ENCODE measurements at regions not wholly inside any gene's neighbourhood (a gene's known extent, or its start where the extent isn't known, plus 50 kb on each side); places are given as distances from the start of the nearest gene placed in this dataset.

GRCh38 chr10:10598297-10598696, 419.4 kb upstream of the CELF2 start:
- no peak for ATAC-seq
- no peaks in the 10 kb centered on the region for H3K27me3 Mint-ChIP-seq
- peaks cover 10% of the 10 kb centered on the region for H3K4me1 Mint-ChIP-seq
- no peaks in the 10 kb centered on the region for H3K36me3 Mint-ChIP-seq
- H3K9me3 Mint-ChIP-seq = peaks cover 3% of the 10 kb centered on the region
- H3K27ac Mint-ChIP-seq = no peak overlapping the region
- no peak overlapping the region for H3K4me3 Mint-ChIP-seq

GRCh38 chr10:10600004-10600403, 417.7 kb upstream of the CELF2 start:
- Mint-ChIP-seq H3K4me1 (peaks cover 10% of the 10 kb centered on the region), H3K9me3 (no peaks in the 10 kb centered on the region), H3K4me3 (no peak overlapping the region), H3K27me3 (no peaks in the 10 kb centered on the region), H3K36me3 (no peaks in the 10 kb centered on the region), H3K27ac (no peak overlapping the region)
- ATAC-seq = no peak

GRCh38 chr10:10605551-10606081, 412.1 kb upstream of the CELF2 start:
- H3K36me3 Mint-ChIP-seq = no peaks in the 10 kb centered on the region
- H3K27me3 Mint-ChIP-seq = no peaks in the 10 kb centered on the region
- H3K27ac Mint-ChIP-seq = no peak overlapping the region
- H3K4me1 Mint-ChIP-seq = no peaks in the 10 kb centered on the region
- no peak for ATAC-seq
- H3K4me3 Mint-ChIP-seq = no peak overlapping the region
- H3K9me3 Mint-ChIP-seq = no peaks in the 10 kb centered on the region

GRCh38 chr10:10609379-10609955, 408.2 kb upstream of the CELF2 start:
- ATAC-seq = no peak
- no peaks in the 10 kb centered on the region for H3K36me3 Mint-ChIP-seq
- no peak overlapping the region for H3K27ac Mint-ChIP-seq
- H3K4me3 Mint-ChIP-seq = no peak overlapping the region
- no peaks in the 10 kb centered on the region for H3K27me3 Mint-ChIP-seq
- H3K9me3 Mint-ChIP-seq = no peaks in the 10 kb centered on the region
- no peaks in the 10 kb centered on the region for H3K4me1 Mint-ChIP-seq

GRCh38 chr10:10610171-10610570, 407.5 kb upstream of the CELF2 start:
- Mint-ChIP-seq H3K4me1 (no peaks in the 10 kb centered on the region), H3K27me3 (no peaks in the 10 kb centered on the region), H3K9me3 (no peaks in the 10 kb centered on the region), H3K36me3 (no peaks in the 10 kb centered on the region), H3K4me3 (no peak overlapping the region), H3K27ac (no peak overlapping the region)
- ATAC-seq = no peak

GRCh38 chr10:10612151-10612550, 405.5 kb upstream of the CELF2 start:
- no peak for ATAC-seq
- Mint-ChIP-seq H3K9me3 (peaks cover 3% of the 10 kb centered on the region), H3K36me3 (no peaks in the 10 kb centered on the region), H3K27me3 (no peaks in the 10 kb centered on the region), H3K4me3 (no peak overlapping the region), H3K4me1 (no peaks in the 10 kb centered on the region), H3K27ac (no peak overlapping the region)

- ATAC-seq = no peak
- Mint-ChIP-seq H3K27ac (no peak overlapping the region), H3K4me1 (no peaks in the 10 kb centered on the region), H3K27me3 (no peaks in the 10 kb centered on the region), H3K4me3 (no peak overlapping the region), H3K36me3 (no peaks in the 10 kb centered on the region), H3K9me3 (peaks cover 3% of the 10 kb centered on the region)
These were observed 403.9 kb upstream of the CELF2 start for GRCh38 chr10:10613656-10614244.

- H3K4me1 Mint-ChIP-seq = no peaks in the 10 kb centered on the region
- no peaks in the 10 kb centered on the region for H3K27me3 Mint-ChIP-seq
- peaks cover 3% of the 10 kb centered on the region for H3K9me3 Mint-ChIP-seq
- no peak overlapping the region for H3K27ac Mint-ChIP-seq
- no peaks in the 10 kb centered on the region for H3K36me3 Mint-ChIP-seq
- H3K4me3 Mint-ChIP-seq = no peak overlapping the region
- no peak for ATAC-seq
These were observed 400.0 kb upstream of the CELF2 start for GRCh38 chr10:10617686-10618085.

- no peaks in the 10 kb centered on the region for H3K27me3 Mint-ChIP-seq
- H3K4me1 Mint-ChIP-seq = no peaks in the 10 kb centered on the region
- H3K4me3 Mint-ChIP-seq = no peak overlapping the region
- H3K9me3 Mint-ChIP-seq = peaks cover 3% of the 10 kb centered on the region
- H3K27ac Mint-ChIP-seq = no peak overlapping the region
- no peaks in the 10 kb centered on the region for H3K36me3 Mint-ChIP-seq
- no peak for ATAC-seq
These were observed 399.5 kb upstream of the CELF2 start for GRCh38 chr10:10618139-10618538.

GRCh38 chr10:10623958-10624566, 393.6 kb upstream of the CELF2 start:
- no peak overlapping the region for H3K27ac Mint-ChIP-seq
- ATAC-seq = no peak
- no peaks in the 10 kb centered on the region for H3K9me3 Mint-ChIP-seq
- no peaks in the 10 kb centered on the region for H3K4me1 Mint-ChIP-seq
- no peak overlapping the region for H3K4me3 Mint-ChIP-seq
- H3K36me3 Mint-ChIP-seq = no peaks in the 10 kb centered on the region
- no peaks in the 10 kb centered on the region for H3K27me3 Mint-ChIP-seq

GRCh38 chr10:10624567-10624962, 393.1 kb upstream of the CELF2 start:
- no peak for ATAC-seq
- no peaks in the 10 kb centered on the region for H3K9me3 Mint-ChIP-seq
- H3K36me3 Mint-ChIP-seq = no peaks in the 10 kb centered on the region
- H3K27ac Mint-ChIP-seq = no peak overlapping the region
- no peaks in the 10 kb centered on the region for H3K4me1 Mint-ChIP-seq
- H3K27me3 Mint-ChIP-seq = no peaks in the 10 kb centered on the region
- no peak overlapping the region for H3K4me3 Mint-ChIP-seq

- no peak for ATAC-seq
- no peaks in the 10 kb centered on the region for H3K4me1 Mint-ChIP-seq
- peaks cover 8% of the 10 kb centered on the region for H3K27me3 Mint-ChIP-seq
- H3K36me3 Mint-ChIP-seq = no peaks in the 10 kb centered on the region
- no peak overlapping the region for H3K27ac Mint-ChIP-seq
- H3K4me3 Mint-ChIP-seq = no peak overlapping the region
- no peaks in the 10 kb centered on the region for H3K9me3 Mint-ChIP-seq
These were observed 392.2 kb upstream of the CELF2 start for GRCh38 chr10:10625491-10625890.

GRCh38 chr10:10626734-10627133, 390.9 kb upstream of the CELF2 start:
- no peak for ATAC-seq
- Mint-ChIP-seq H3K4me1 (no peaks in the 10 kb centered on the region), H3K9me3 (no peaks in the 10 kb centered on the region), H3K4me3 (no peak overlapping the region), H3K27ac (no peak overlapping the region), H3K36me3 (no peaks in the 10 kb centered on the region), H3K27me3 (peaks cover 10% of the 10 kb centered on the region)

- no peak for ATAC-seq
- H3K36me3 Mint-ChIP-seq = no peaks in the 10 kb centered on the region
- no peak overlapping the region for H3K4me3 Mint-ChIP-seq
- H3K27me3 Mint-ChIP-seq = peaks cover 10% of the 10 kb centered on the region
- no peaks in the 10 kb centered on the region for H3K9me3 Mint-ChIP-seq
- no peaks in the 10 kb centered on the region for H3K4me1 Mint-ChIP-seq
- H3K27ac Mint-ChIP-seq = no peak overlapping the region
These were observed 390.3 kb upstream of the CELF2 start for GRCh38 chr10:10627414-10627813.

- Mint-ChIP-seq H3K27me3 (peaks cover 10% of the 10 kb centered on the region), H3K4me1 (no peaks in the 10 kb centered on the region), H3K27ac (no peak overlapping the region), H3K36me3 (no peaks in the 10 kb centered on the region), H3K4me3 (no peak overlapping the region), H3K9me3 (peaks cover 2% of the 10 kb centered on the region)
- no peak for ATAC-seq
These were observed 388.2 kb upstream of the CELF2 start for GRCh38 chr10:10629512-10629911.

- Mint-ChIP-seq H3K4me3 (no peak overlapping the region), H3K27me3 (peaks cover 10% of the 10 kb centered on the region), H3K36me3 (no peaks in the 10 kb centered on the region), H3K4me1 (no peaks in the 10 kb centered on the region), H3K27ac (no peak overlapping the region), H3K9me3 (peaks cover 2% of the 10 kb centered on the region)
- ATAC-seq = no peak
These were observed 387.4 kb upstream of the CELF2 start for GRCh38 chr10:10630281-10630680.

Data from stimulated activated memory B cell treated with anti-CD40 and anti-IgM and Interleukin-4, amounts not matched to agents 10 μg/mL and 1 μg/mL and 100 μg/mL, for 72 hours (primary cell).